ENCODE measurements at regions not wholly inside any gene's neighbourhood (a gene's known extent, or its start where the extent isn't known, plus 50 kb on each side); places are given as distances from the start of the nearest gene placed in this dataset.

- no peak for DNase-seq (ENCODE audit: low read depth in 2 of 2)
- H3K4me3 ChIP-seq (replicated peaks in 1 of 2; ENCODE audit: low read depth in 2 of 2, low read length in 2 of 2): no peak overlapping the region
- no peak for TF ChIP-seq CTCF (IDR thresholded peaks at IDR 0.05; ENCODE audit: low read depth, low read length)
Measured at GRCh38 chr3:182487143-182487542, 306.2 kb upstream of the ATP11B start.

GRCh38 chr3:182487611-182488010 is 305.7 kb upstream of the ATP11B start:
- TF ChIP-seq CTCF (IDR thresholded peaks at IDR 0.05; ENCODE audit: low read depth, low read length): no peak
- DNase-seq (ENCODE audit: low read depth in 2 of 2): no peak
- H3K4me3 ChIP-seq (replicated peaks in 1 of 2; ENCODE audit: low read depth in 2 of 2, low read length in 2 of 2): no peak overlapping the region

- no peak overlapping the region for H3K4me3 ChIP-seq (replicated peaks in 1 of 2; ENCODE audit: low read depth in 2 of 2, low read length in 2 of 2)
- peak; percentile 10 to 13 for DNase-seq (ENCODE audit: low read depth in 2 of 2)
- no peak for TF ChIP-seq CTCF (IDR thresholded peaks at IDR 0.05; ENCODE audit: low read depth, low read length)
Measured at GRCh38 chr3:182490596-182491491, 302.5 kb upstream of the ATP11B start.

- H3K4me3 ChIP-seq (replicated peaks in 1 of 2; ENCODE audit: low read depth in 2 of 2, low read length in 2 of 2): no peak overlapping the region
- DNase-seq (ENCODE audit: low read depth in 2 of 2): no peak
- TF ChIP-seq CTCF (IDR thresholded peaks at IDR 0.05; ENCODE audit: low read depth, low read length): no peak
Measured at GRCh38 chr3:182491577-182491976, 301.7 kb upstream of the ATP11B start.

GRCh38 chr3:182492536-182492935 is 300.8 kb upstream of the ATP11B start:
- no peak for TF ChIP-seq CTCF (IDR thresholded peaks at IDR 0.05; ENCODE audit: low read depth, low read length)
- no peak overlapping the region for H3K4me3 ChIP-seq (replicated peaks in 1 of 2; ENCODE audit: low read depth in 2 of 2, low read length in 2 of 2)
- DNase-seq (ENCODE audit: low read depth in 2 of 2): no peak

- no peak for DNase-seq (ENCODE audit: low read depth in 2 of 2)
- H3K4me3 ChIP-seq (replicated peaks in 1 of 2; ENCODE audit: low read depth in 2 of 2, low read length in 2 of 2): no peak overlapping the region
- TF ChIP-seq CTCF (IDR thresholded peaks at IDR 0.05; ENCODE audit: low read depth, low read length): no peak
Measured at GRCh38 chr3:182500289-182500688, 293.0 kb upstream of the ATP11B start.

Measured in cardiac fibroblast (primary cell).